Nephron (organoid): ENCODE measurements at regions not wholly inside any gene's neighbourhood (a gene's known extent, or its start where the extent isn't known, plus 50 kb on each side); places are given as distances from the start of the nearest gene placed in this dataset.
"Not testable (repeated sequence)": the region's sequence is repeated elsewhere in the genome, so short reads cannot be mapped to it uniquely, and the experiment has no call there.

Source experiments
- H3K27ac Mint-ChIP-seq, 3 experiments: 2 replicates each; pipeline ENCODE4 v1.8.0; 2020; ENCODE audit warnings: mixed read lengths in 3 of 3, mild to moderate bottlenecking in 2 of 3, moderate library complexity in 1 of 3
- H3K27me3 Mint-ChIP-seq: 2 replicates; pipeline ENCODE4 v1.8.0; 2021; ENCODE audit warnings: low read depth, mild to moderate bottlenecking, moderate library complexity, mixed read lengths
- H3K36me3 Mint-ChIP-seq: 2 replicates; pipeline ENCODE4 v1.8.0; 2020; ENCODE audit warnings: low read depth, mixed read lengths
- H3K4me1 Mint-ChIP-seq: 2 replicates; pipeline ENCODE4 v1.8.0; 2020; ENCODE audit warnings: mixed read lengths
- H3K4me3 Mint-ChIP-seq, 3 experiments: 2 replicates each; pipeline ENCODE4 v1.8.0; 2020; ENCODE audit warnings: mild to moderate bottlenecking in 3 of 3, mixed read lengths in 3 of 3, moderate library complexity in 2 of 3
- H3K9me3 Mint-ChIP-seq: 2 replicates; pipeline ENCODE4 v1.8.0; 2020; ENCODE audit warnings: mixed read lengths
- CTCF ChIP-seq, 3 experiments: fragments of 200-600 bp; sonication (generic); IDR thresholded peaks; one replicate each; pipeline ENCODE4 v1.5.0; 2021; ENCODE audit warnings: antibody characterized with exemption in 3 of 3; ENCODE audit not compliant: unreplicated experiment in 3 of 3

- no peak for TF ChIP-seq CTCF (IDR thresholded peaks at IDR 0.05; ENCODE audit: unreplicated experiment in 3 of 3)
- Mint-ChIP-seq H3K4me1 (no peaks in the 10 kb centered on the region), H3K4me3 (no peak overlapping the region), H3K27ac (peak overlapping the region in 1 of 3 experiments; percentile 28), H3K36me3 (no peaks in the 10 kb centered on the region), H3K27me3 (no peaks in the 10 kb centered on the region), H3K9me3 (no peaks in the 10 kb centered on the region)
These were observed 146.4 kb upstream of the KRR1 start for GRCh38 chr12:75657831-75658230.

GRCh38 chr12:75657354-75657753 lies 145.9 kb upstream of the KRR1 start:
- H3K4me1 Mint-ChIP-seq, H3K27ac Mint-ChIP-seq, H3K4me3 Mint-ChIP-seq, H3K9me3 Mint-ChIP-seq, H3K27me3 Mint-ChIP-seq, H3K36me3 Mint-ChIP-seq: not testable (repeated sequence)

GRCh38 chr12:75656648-75657047 lies 145.2 kb upstream of the KRR1 start:
- TF ChIP-seq CTCF (IDR thresholded peaks at IDR 0.05; ENCODE audit: unreplicated experiment in 3 of 3), result no peak
- Mint-ChIP-seq H3K36me3 (no peaks in the 10 kb centered on the region), H3K4me1 (peaks cover 7% of the 10 kb centered on the region)

GRCh38 chr12:75656210-75656609 lies 144.8 kb upstream of the KRR1 start:
- no peak for TF ChIP-seq CTCF (IDR thresholded peaks at IDR 0.05; ENCODE audit: unreplicated experiment in 3 of 3)
- H3K27me3 Mint-ChIP-seq, result no peaks in the 10 kb centered on the region
- H3K9me3 Mint-ChIP-seq, result peaks cover 2% of the 10 kb centered on the region
- no peaks in the 10 kb centered on the region for H3K36me3 Mint-ChIP-seq
- H3K27ac Mint-ChIP-seq, result no peak overlapping the region
- H3K4me3 Mint-ChIP-seq, result no peak overlapping the region
- peaks cover 11% of the 10 kb centered on the region for H3K4me1 Mint-ChIP-seq

More at GRCh38 chr12:75656648-75657047, 145.2 kb upstream of the KRR1 start:
- Mint-ChIP-seq H3K4me3 (no peak overlapping the region), H3K9me3 (peaks cover 2% of the 10 kb centered on the region), H3K27ac (no peak overlapping the region), H3K27me3 (no peaks in the 10 kb centered on the region)

- Mint-ChIP-seq H3K4me1 (peaks cover 19% of the 10 kb centered on the region), H3K27me3 (no peaks in the 10 kb centered on the region), H3K9me3 (peaks cover 2% of the 10 kb centered on the region), H3K36me3 (no peaks in the 10 kb centered on the region), H3K27ac (peak overlapping the region in 2 of 3 experiments; percentile 12 to 64), H3K4me3 (no peak overlapping the region)
- TF ChIP-seq CTCF (IDR thresholded peaks at IDR 0.05; ENCODE audit: unreplicated experiment in 3 of 3), result no peak
These were observed 144.0 kb upstream of the KRR1 start for GRCh38 chr12:75655315-75655806.

GRCh38 chr12:75651342-75651695 lies 139.9 kb upstream of the KRR1 start:
- Mint-ChIP-seq H3K4me1 (peaks cover 35% of the 10 kb centered on the region), H3K4me3 (peak overlapping the region in 1 of 3 experiments; percentile 8), H3K36me3 (no peaks in the 10 kb centered on the region), H3K9me3 (peaks cover 2% of the 10 kb centered on the region), H3K27ac (peak overlapping the region; percentile 53 to 95 (median 95)), H3K27me3 (no peaks in the 10 kb centered on the region)
- TF ChIP-seq CTCF (IDR thresholded peaks at IDR 0.05; ENCODE audit: unreplicated experiment in 3 of 3), result no peak
